ENCODE measurements at regions not wholly inside any gene's neighbourhood (a gene's known extent, or its start where the extent isn't known, plus 50 kb on each side); places are given as distances from the start of the nearest gene placed in this dataset.
A peak's percentile ranks its signal among the peaks of the same experiment; 100 is the strongest.

GRCh38 chr15:25508369-25509002 is 69.7 kb upstream of the UBE3A start:
- TF ChIP-seq, protein P1, sequence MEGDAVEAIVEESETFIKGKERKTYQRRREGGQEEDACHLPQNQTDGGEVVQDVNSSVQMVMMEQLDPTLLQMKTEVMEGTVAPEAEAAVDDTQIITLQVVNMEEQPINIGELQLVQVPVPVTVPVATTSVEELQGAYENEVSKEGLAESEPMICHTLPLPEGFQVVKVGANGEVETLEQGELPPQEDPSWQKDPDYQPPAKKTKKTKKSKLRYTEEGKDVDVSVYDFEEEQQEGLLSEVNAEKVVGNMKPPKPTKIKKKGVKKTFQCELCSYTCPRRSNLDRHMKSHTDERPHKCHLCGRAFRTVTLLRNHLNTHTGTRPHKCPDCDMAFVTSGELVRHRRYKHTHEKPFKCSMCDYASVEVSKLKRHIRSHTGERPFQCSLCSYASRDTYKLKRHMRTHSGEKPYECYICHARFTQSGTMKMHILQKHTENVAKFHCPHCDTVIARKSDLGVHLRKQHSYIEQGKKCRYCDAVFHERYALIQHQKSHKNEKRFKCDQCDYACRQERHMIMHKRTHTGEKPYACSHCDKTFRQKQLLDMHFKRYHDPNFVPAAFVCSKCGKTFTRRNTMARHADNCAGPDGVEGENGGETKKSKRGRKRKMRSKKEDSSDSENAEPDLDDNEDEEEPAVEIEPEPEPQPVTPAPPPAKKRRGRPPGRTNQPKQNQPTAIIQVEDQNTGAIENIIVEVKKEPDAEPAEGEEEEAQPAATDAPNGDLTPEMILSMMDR (IDR thresholded peaks at IDR 0.05): peak; percentile 69
- no peaks in the 10 kb centered on the region for H3K9me3 ChIP-seq
- no peak overlapping the region for H3K4me3 ChIP-seq
- H3K4me1 ChIP-seq: no peaks in the 10 kb centered on the region
- no peak overlapping the region for H3K27ac ChIP-seq
- no peaks in the 10 kb centered on the region for H3K27me3 ChIP-seq (ENCODE audit: low read depth)
- intact Hi-C loops (cut with DNase I): no loop called here
- DNase-seq (no peak), ATAC-seq (peak in 1 of 2 donors; percentile 48)
- H3K36me3 ChIP-seq: no peaks in the 10 kb centered on the region

DNA sequence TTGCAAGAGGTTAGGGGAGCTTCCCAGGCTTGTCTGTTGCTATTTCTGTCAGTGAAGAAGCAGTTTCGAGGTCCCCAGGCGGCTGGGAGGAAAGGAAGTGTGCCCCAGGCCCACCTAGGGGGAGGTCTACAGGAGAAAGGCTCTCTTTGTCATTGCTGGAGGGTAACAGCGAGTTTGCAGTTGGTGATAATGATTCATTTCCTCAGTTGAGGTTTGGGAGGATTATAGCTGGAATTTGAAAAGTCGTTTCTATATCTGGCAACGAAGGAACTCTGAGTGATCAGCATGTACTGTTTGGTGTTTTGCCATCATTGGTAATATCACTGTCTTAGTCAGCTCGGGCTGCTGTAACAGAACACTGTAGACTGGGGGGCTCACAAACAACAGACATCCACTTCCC is 65.5 kb upstream of the UBE3A start:
- no peak for ATAC-seq

DNA sequence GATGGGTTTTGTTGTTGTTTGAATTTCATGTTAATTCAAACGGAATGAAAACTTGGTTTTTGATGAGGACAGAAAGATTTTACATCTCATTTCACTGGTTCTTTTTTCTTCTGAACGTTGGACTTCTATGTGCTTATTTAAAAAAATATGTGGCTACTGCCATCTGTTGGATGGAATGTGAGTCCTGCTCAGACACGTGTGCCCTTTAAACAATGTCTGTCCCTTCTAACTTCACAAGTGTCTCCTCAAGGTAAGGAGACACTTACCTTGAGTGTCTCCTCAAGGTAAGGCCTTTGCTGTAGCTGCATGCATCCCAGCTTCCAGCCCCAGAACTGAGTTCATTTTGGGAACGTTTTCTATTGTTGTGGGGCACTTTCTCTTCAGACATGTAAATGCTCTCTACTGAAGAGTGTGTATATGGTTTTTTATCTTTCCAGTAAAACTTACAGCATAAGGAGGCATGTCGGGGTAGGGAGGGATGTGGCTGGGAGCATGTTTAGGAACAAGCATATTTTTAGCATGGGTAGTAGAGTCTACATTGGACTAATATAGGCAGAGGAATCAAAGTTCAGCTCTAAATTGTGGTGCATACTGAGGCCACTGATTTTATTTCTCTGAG is 63.1 kb upstream of the UBE3A start:
- ATAC-seq (peak; percentile 80), DNase-seq (no peak)
- Histone ChIP-seq H3K27ac (no peak overlapping the region), H3K36me3 (no peaks in the 10 kb centered on the region), H3K27me3 (ENCODE audit: low read depth) (no peaks in the 10 kb centered on the region), H3K4me3 (no peak overlapping the region), H3K4me1 (peaks cover 4% of the 10 kb centered on the region), H3K9me3 (no peaks in the 10 kb centered on the region)
- intact Hi-C loops (cut with DNase I): no loop called here
- TF ChIP-seq, protein P1 (IDR thresholded peaks at IDR 0.05): peak; percentile 66

More for the DNA sequence above, 65.5 kb upstream of the UBE3A start:
- no peak overlapping the region for H3K4me3 ChIP-seq
- intact Hi-C loops (cut with DNase I): no loop called here
- DNase-seq: no peak
- no peaks in the 10 kb centered on the region for H3K36me3 ChIP-seq
- no peak overlapping the region for H3K27ac ChIP-seq
- no peaks in the 10 kb centered on the region for H3K27me3 ChIP-seq (ENCODE audit: low read depth)
- H3K9me3 ChIP-seq: no peaks in the 10 kb centered on the region
- peaks cover 4% of the 10 kb centered on the region for H3K4me1 ChIP-seq
- TF ChIP-seq, protein P1 (IDR thresholded peaks at IDR 0.05): no peak

GRCh38 chr15:25498835-25499234 is 60.0 kb upstream of the UBE3A start:
- Histone ChIP-seq H3K27ac (no peak overlapping the region), H3K4me1 (peaks cover 4% of the 10 kb centered on the region), H3K27me3 (ENCODE audit: low read depth) (no peaks in the 10 kb centered on the region), H3K9me3 (no peaks in the 10 kb centered on the region), H3K36me3 (no peaks in the 10 kb centered on the region), H3K4me3 (no peak overlapping the region)
- DNase-seq: no peak
- ATAC-seq: no peak
- TF ChIP-seq, protein P1 (IDR thresholded peaks at IDR 0.05): no peak
- intact Hi-C loops (cut with DNase I): no loop called here

- Histone ChIP-seq H3K4me3 (no peak overlapping the region), H3K4me1 (peaks cover 4% of the 10 kb centered on the region), H3K36me3 (no peaks in the 10 kb centered on the region), H3K9me3 (no peaks in the 10 kb centered on the region), H3K27ac (no peak overlapping the region), H3K27me3 (ENCODE audit: low read depth) (no peaks in the 10 kb centered on the region)
- TF ChIP-seq, protein P1 (IDR thresholded peaks at IDR 0.05): no peak
- intact Hi-C loops (cut with DNase I): no loop called here
- no peak for DNase-seq
- ATAC-seq: no peak
Measured at GRCh38 chr15:25497934-25498333, 59.1 kb upstream of the UBE3A start.
